ENCODE measurements at regions not wholly inside any gene's neighbourhood (a gene's known extent, or its start where the extent isn't known, plus 50 kb on each side); places are given as distances from the start of the nearest gene placed in this dataset.

DNA sequence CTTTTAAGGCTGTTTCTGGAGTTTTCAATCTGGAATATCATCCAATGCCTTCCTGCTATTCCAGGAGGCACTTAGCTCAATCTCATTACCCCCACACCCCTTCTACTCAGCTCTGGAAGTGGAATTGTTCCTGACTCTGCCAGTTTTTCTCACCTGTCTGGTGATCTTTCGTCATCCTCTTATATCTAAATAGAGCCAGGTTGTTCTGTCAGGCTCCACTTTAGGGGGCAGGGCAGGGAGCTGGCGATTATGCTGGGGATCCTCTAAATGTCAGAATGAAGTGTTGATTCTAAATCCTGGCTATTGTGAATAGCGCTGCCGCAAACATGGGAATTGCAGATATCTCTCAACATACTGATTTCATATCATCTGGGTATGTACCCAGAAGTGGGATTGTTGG lies 63.6 kb upstream of the ETV3 start:
- H3K27ac ChIP-seq, result no peak overlapping the region
- TF ChIP-seq, protein P1, sequence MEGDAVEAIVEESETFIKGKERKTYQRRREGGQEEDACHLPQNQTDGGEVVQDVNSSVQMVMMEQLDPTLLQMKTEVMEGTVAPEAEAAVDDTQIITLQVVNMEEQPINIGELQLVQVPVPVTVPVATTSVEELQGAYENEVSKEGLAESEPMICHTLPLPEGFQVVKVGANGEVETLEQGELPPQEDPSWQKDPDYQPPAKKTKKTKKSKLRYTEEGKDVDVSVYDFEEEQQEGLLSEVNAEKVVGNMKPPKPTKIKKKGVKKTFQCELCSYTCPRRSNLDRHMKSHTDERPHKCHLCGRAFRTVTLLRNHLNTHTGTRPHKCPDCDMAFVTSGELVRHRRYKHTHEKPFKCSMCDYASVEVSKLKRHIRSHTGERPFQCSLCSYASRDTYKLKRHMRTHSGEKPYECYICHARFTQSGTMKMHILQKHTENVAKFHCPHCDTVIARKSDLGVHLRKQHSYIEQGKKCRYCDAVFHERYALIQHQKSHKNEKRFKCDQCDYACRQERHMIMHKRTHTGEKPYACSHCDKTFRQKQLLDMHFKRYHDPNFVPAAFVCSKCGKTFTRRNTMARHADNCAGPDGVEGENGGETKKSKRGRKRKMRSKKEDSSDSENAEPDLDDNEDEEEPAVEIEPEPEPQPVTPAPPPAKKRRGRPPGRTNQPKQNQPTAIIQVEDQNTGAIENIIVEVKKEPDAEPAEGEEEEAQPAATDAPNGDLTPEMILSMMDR (IDR thresholded peaks at IDR 0.05), result no peak
- DNase-seq, result no peak
- H3K4me1 ChIP-seq, result no peaks in the 10 kb centered on the region
- intact Hi-C loops (cut with DNase I), result no loop called here
- H3K9me3 ChIP-seq, result no peaks in the 10 kb centered on the region
- H3K4me3 ChIP-seq, result no peak overlapping the region
- H3K9ac ChIP-seq (ENCODE audit: low read depth in 2 of 2, low read length in 2 of 2), result no peak overlapping the region
- H3K36me3 ChIP-seq, result no peaks in the 10 kb centered on the region
- no peaks in the 10 kb centered on the region for H3K27me3 ChIP-seq

DNA sequence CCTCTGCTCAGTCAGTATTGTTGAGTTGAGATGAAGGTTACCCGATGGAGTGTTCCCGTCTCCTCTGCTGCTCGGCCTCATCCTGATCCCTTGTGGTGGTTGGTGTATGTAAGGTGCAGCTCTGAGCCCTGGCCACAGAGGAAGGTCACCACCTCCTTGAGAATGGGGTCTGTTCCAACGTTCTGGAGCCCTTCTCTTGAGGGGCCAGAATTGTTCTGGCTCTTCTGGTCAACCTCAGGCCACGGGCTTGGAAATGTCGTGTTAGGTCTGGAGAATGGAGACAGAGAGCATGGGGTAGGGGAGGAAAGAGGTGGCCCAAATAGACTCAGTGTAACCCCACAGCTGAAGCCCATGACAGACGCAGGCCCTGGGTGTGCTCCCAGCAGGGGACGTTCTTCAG lies 62.3 kb upstream of the ETV3 start:
- TF ChIP-seq, protein P1 (IDR thresholded peaks at IDR 0.05), result no peak
- Histone ChIP-seq H3K9me3 (no peaks in the 10 kb centered on the region), H3K27me3 (no peaks in the 10 kb centered on the region)

DNA sequence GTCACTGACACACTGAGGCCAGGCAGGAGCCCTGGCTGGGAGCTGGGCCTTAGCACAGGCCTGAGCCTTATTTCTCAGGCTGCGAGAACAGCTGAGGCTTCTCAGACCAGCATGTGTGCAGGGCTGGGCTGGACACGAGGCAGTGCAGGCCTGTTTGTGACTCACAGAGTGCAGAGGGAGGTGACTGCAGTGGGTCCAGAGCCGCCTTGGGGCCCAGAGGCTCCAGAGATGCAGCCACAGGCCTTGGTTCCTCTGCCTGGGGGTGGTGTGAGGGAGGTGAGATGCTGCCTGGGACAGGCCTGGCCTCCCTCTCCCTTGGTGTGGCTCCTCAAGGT lies 61.2 kb upstream of the ETV3 start:
- no peak overlapping the region for H3K4me3 ChIP-seq
- intact Hi-C loops (cut with DNase I), result loop anchor here (10.0 kb wide), 1 partner anchor 175 kb away; no protein-coding TSS in a partner anchor
- H3K27me3 ChIP-seq, result peaks cover 6% of the 10 kb centered on the region
- H3K9ac ChIP-seq (ENCODE audit: low read depth in 2 of 2, low read length in 2 of 2), result no peak overlapping the region
- no peak overlapping the region for H3K27ac ChIP-seq
- no peak for DNase-seq
- TF ChIP-seq, protein P1 (IDR thresholded peaks at IDR 0.05), result no peak
- H3K4me1 ChIP-seq, result no peaks in the 10 kb centered on the region
- H3K9me3 ChIP-seq, result no peaks in the 10 kb centered on the region
- H3K36me3 ChIP-seq, result no peaks in the 10 kb centered on the region

More for the DNA sequence above, 62.3 kb upstream of the ETV3 start:
- intact Hi-C loops (cut with DNase I), result no loop called here
- H3K27ac ChIP-seq, result no peak overlapping the region
- no peak overlapping the region for H3K4me3 ChIP-seq
- H3K4me1 ChIP-seq, result no peaks in the 10 kb centered on the region
- no peak overlapping the region for H3K9ac ChIP-seq (ENCODE audit: low read depth in 2 of 2, low read length in 2 of 2)
- H3K36me3 ChIP-seq, result no peaks in the 10 kb centered on the region
- DNase-seq, result no peak

DNA sequence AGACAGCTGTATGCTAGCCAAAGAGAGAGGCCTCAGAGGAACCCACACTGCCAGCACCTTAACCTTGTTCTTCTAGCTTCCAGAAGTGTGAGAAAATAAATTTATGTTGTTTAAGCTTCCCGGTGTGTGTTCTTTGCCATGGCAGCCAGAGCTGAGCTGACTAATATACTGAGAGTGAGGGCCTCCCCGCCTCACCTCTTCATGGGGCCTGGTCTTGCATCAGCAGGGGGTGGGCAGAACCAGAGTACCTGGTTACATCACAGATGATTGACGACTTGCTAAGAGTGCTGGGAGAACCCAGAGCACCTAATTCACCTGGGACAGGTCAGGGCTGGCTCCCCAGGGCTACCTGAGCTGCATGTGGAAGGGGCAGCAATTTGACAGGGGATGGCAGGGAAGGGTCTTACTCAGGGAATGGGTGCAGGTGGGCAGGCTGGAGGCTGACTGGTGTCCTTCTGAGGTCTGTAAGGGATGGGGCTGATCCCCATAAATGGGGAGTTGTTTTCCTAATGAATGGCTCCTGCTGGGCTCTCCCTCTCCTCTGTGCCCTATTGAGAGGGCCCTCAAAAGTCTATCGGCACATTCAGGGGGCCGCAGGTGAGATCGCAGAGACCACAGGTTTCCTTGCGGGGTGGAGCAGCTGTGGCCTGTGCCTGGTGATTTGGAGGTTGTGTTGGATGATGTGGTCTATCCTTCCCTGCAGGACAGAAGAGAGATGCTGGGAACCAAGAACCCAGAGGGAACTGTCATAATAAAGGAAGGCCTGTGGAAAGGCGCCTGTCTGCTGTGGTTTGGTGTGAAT lies 60.6 kb upstream of the ETV3 start:
- intact Hi-C loops (cut with DNase I), result loop anchor here (10.0 kb wide), 1 partner anchor 176 kb away; no protein-coding TSS in a partner anchor

DNA sequence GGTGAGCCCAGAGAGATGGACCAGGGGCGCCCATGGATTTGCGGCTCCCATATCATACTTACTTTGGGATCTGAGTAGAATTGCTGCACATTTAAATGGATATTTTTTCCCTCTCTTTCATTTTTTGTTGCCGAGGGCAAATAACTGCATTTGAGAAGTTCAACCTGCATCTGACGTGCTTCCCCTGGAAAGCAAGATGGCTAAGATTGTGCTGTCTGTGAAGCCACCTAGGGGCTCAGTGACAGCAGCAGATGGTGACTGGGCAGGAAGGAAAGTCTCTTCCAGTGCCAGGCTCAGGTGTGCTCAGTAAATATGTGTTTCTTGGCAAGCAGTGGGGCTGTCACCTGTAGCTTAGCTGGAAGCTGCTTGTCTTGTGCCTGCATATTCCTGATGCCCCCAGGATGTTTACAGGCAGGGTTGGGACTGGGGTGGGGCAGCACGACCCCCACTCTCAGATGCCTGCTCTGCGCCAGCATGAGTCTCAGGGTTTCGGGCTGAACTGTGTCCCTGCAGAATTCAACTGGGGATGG lies 59.8 kb upstream of the ETV3 start:
- Histone ChIP-seq H3K9me3 (no peaks in the 10 kb centered on the region), H3K27me3 (peaks cover 6% of the 10 kb centered on the region), H3K4me1 (no peaks in the 10 kb centered on the region), H3K4me3 (no peak overlapping the region), H3K9ac (ENCODE audit: low read depth in 2 of 2, low read length in 2 of 2) (no peak overlapping the region), H3K27ac (no peak overlapping the region), H3K36me3 (no peaks in the 10 kb centered on the region)
- TF ChIP-seq, protein P1 (IDR thresholded peaks at IDR 0.05), result no peak
- DNase-seq, result no peak
- intact Hi-C loops (cut with DNase I), result loop anchor here (10.0 kb wide), 1 partner anchor 177 kb away; no protein-coding TSS in a partner anchor

More for the DNA sequence above, 60.6 kb upstream of the ETV3 start:
- Histone ChIP-seq H3K9ac (ENCODE audit: low read depth in 2 of 2, low read length in 2 of 2) (no peak overlapping the region), H3K36me3 (no peaks in the 10 kb centered on the region), H3K9me3 (no peaks in the 10 kb centered on the region), H3K27ac (no peak overlapping the region), H3K4me1 (no peaks in the 10 kb centered on the region), H3K4me3 (no peak overlapping the region), H3K27me3 (peaks cover 6% of the 10 kb centered on the region)
- DNase-seq, result no peak
- TF ChIP-seq, protein P1 (IDR thresholded peaks at IDR 0.05), result no peak
